Loucy (cell line): ENCODE measurements at regions not wholly inside any gene's neighbourhood (a gene's known extent, or its start where the extent isn't known, plus 50 kb on each side); places are given as distances from the start of the nearest gene placed in this dataset.

Experiments used
- H2AFZ ChIP-seq: fragments of 200-600 bp; sonication (generic); 2 replicates; pipeline ENCODE4 v1.6.0; 2016; ENCODE audit warnings: antibody characterized with exemption, mild to moderate bottlenecking, low read length, moderate library complexity
- H3F3A ChIP-seq: fragments of 200-600 bp; 2 replicates; pipeline ENCODE4 v1.6.0; 2016; ENCODE audit warnings: antibody characterized with exemption, low read depth, mild to moderate bottlenecking
- H3K27me3 ChIP-seq: fragments of 200-600 bp; sonication (generic); 2 replicates; pipeline ENCODE4 v1.6.1; 2014; ENCODE audit warnings: low read length, mild to moderate bottlenecking; ENCODE audit not compliant: insufficient read depth, poor library complexity, severe bottlenecking
- H3K36me3 ChIP-seq: fragments of 200-600 bp; sonication (generic); 2 replicates; pipeline ENCODE4 v1.6.1; 2016; ENCODE audit warnings: low read length; ENCODE audit not compliant: insufficient read depth
- H3K4me1 ChIP-seq: fragments of 200-600 bp; sonication (generic); 2 replicates; pipeline ENCODE4 v1.5.1; 2014; ENCODE audit warnings: low read length, mild to moderate bottlenecking; ENCODE audit not compliant: insufficient read depth, poor library complexity, severe bottlenecking
- H3K4me2 ChIP-seq: fragments of 200-600 bp; sonication (generic); 2 replicates; pipeline ENCODE4 v1.6.0; 2014; ENCODE audit warnings: antibody characterized with exemption, low read length, low read depth, mild to moderate bottlenecking; ENCODE audit not compliant: poor library complexity, severe bottlenecking
- H3K4me3 ChIP-seq: fragments of 200-600 bp; sonication (generic); 2 replicates; pipeline ENCODE4 v1.5.1; 2014; ENCODE audit warnings: low read length, mild to moderate bottlenecking, mixed read lengths; ENCODE audit not compliant: poor library complexity, severe bottlenecking
- H3K79me2 ChIP-seq: fragments of 200-600 bp; sonication (generic); 2 replicates; pipeline ENCODE4 v1.6.1; 2014; ENCODE audit warnings: low read length; ENCODE audit not compliant: insufficient read depth
- H3K9ac ChIP-seq: fragments of 200-600 bp; sonication (generic); 2 replicates; pipeline ENCODE4 v1.6.0; 2014; ENCODE audit warnings: mild to moderate bottlenecking, low read depth, low read length, moderate library complexity; ENCODE audit not compliant: poor library complexity, severe bottlenecking
- H3K9me2 ChIP-seq: fragments of 200-600 bp; sonication (generic); replicated peaks from 2 replicates; pipeline ENCODE4 v1.6.1; 2016; ENCODE audit warnings: low read depth, low read length, mixed read lengths
- H3K9me3 ChIP-seq: fragments of 200-600 bp; sonication (generic); 2 replicates; pipeline ENCODE4 v1.6.1; 2014; ENCODE audit warnings: mild to moderate bottlenecking, antibody characterized with exemption, low read length, low read depth; ENCODE audit not compliant: insufficient read depth
- H4K20me1 ChIP-seq: fragments of 200-600 bp; sonication (generic); 2 replicates; pipeline ENCODE4 v1.6.0; 2014; ENCODE audit warnings: antibody characterized with exemption, low read length, mild to moderate bottlenecking; ENCODE audit not compliant: insufficient read depth, poor library complexity, severe bottlenecking
- CTCF ChIP-seq: fragments of 200-600 bp; sonication (generic); conservative IDR thresholded peaks from 2 replicates; pipeline ENCODE4 v1.5.1; 2014; ENCODE audit warnings: mild to moderate bottlenecking, antibody characterized with exemption, low read length
- EZH2phosphoT487 ChIP-seq: fragments of 200-600 bp; IDR thresholded peaks from 2 replicates; pipeline ENCODE4 v1.6.1; 2018; ENCODE audit warnings: antibody characterized with exemption, mild to moderate bottlenecking, moderate library complexity, borderline replicate concordance

- no peaks in the 10 kb centered on the region for H3K36me3 ChIP-seq
- no peaks in the 10 kb centered on the region for H3K27me3 ChIP-seq
- H3F3A ChIP-seq, result no peaks in the 10 kb centered on the region
- H3K4me2 ChIP-seq, result no peak overlapping the region
- H2AFZ ChIP-seq, result no peak overlapping the region
- no peaks in the 10 kb centered on the region for H4K20me1 ChIP-seq
- H3K9ac ChIP-seq, result no peak overlapping the region
- H3K79me2 ChIP-seq, result no peaks in the 10 kb centered on the region
- TF ChIP-seq CTCF, result no peak
- TF ChIP-seq EZH2phosphoT487, result no peak
- H3K9me3 ChIP-seq, result peaks cover 45% of the 10 kb centered on the region; the same call in 1 of the 2 replicates
- no peaks in the 10 kb centered on the region for H3K4me1 ChIP-seq
- H3K4me3 ChIP-seq, result no peak overlapping the region
- H3K9me2 ChIP-seq, result no peaks in the 10 kb centered on the region
Measured at GRCh38 chr2:41495050-41495449, 552.8 kb upstream of the PKDCC start.

DNA sequence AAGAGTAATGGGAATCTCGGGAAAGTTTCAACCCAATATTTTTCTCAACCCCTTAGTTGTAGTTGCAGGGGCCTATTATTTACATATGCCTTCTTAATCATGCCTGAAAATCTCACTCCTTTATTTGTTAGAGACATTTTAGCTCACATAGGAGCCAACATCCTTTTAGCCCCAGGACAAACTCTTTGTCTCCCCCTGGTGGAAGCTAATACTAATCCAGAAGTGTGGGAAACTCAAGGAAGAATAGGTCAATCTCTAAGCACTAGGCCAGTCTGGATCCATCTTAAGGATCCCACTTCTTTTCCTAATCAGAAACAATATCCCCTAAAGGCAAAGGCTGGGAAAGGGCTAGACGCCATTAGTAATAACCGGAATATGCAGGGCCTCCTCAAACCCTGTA lies 550.9 kb upstream of the PKDCC start:
- Histone ChIP-seq H3K9me3 (peaks cover 59% of the 10 kb centered on the region), H3K4me1 (no peaks in the 10 kb centered on the region)

DNA sequence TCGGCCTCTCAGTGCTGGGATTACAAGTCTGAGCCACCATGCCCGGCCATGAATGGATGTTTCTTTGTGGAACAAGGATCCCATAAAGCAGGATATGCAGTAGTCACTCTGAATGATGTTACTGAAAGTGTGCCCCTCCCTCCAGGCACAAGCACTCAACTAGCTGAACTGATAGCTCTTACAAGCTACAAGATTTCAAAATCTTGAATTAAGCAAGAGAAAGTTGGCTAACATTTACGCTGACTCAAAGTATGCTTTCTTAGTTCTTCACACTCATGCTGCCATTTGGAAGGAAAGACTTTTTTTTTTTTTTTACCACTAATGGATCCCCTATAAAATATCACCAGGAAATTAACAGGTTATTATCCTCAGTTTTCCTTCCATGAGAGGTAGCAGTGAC lies 549.0 kb upstream of the PKDCC start:
- Histone ChIP-seq H3K4me3 (no peak overlapping the region), H4K20me1 (no peaks in the 10 kb centered on the region), H3K4me2 (no peak overlapping the region), H3K27me3 (no peaks in the 10 kb centered on the region), H3K79me2 (no peaks in the 10 kb centered on the region), H2AFZ (no peak overlapping the region), H3K9ac (no peak overlapping the region), H3K9me2 (no peaks in the 10 kb centered on the region), H3K4me1 (no peaks in the 10 kb centered on the region), H3K36me3 (no peaks in the 10 kb centered on the region), H3F3A (no peaks in the 10 kb centered on the region), H3K9me3 (peaks cover 59% of the 10 kb centered on the region)
- TF ChIP-seq CTCF, result no peak
- TF ChIP-seq EZH2phosphoT487, result no peak

More for the DNA sequence above, 550.9 kb upstream of the PKDCC start:
- H3K4me3 ChIP-seq, result no peak overlapping the region
- H3K36me3 ChIP-seq, result no peaks in the 10 kb centered on the region
- TF ChIP-seq EZH2phosphoT487, result no peak
- TF ChIP-seq CTCF, result peak; percentile 53
- no peaks in the 10 kb centered on the region for H3K27me3 ChIP-seq
- H3K4me2 ChIP-seq, result no peak overlapping the region
- H3K9ac ChIP-seq, result no peak overlapping the region
- no peak overlapping the region for H2AFZ ChIP-seq
- no peaks in the 10 kb centered on the region for H3K79me2 ChIP-seq
- H4K20me1 ChIP-seq, result no peaks in the 10 kb centered on the region
- H3K9me2 ChIP-seq, result no peaks in the 10 kb centered on the region
- no peaks in the 10 kb centered on the region for H3F3A ChIP-seq
